Right lobe of liver (tissue), 6 donors: ENCODE measurements at regions not wholly inside any gene's neighbourhood (a gene's known extent, or its start where the extent isn't known, plus 50 kb on each side); places are given as distances from the start of the nearest gene placed in this dataset.

Experiments
- ATAC-seq, 4 donors: fragments of 200-7000 bp; cut with Tn5 transposase; one replicate each; pipeline ENCODE4 v1.9.1; 2020; ENCODE audit warnings: mild to moderate bottlenecking in 4 of 4, moderate library complexity in 4 of 4
- DNase-seq, 3 donors: peaks; one replicate each; pipeline ENCODE4 v3.0.0-alpha.2; 2020
- H3K27ac ChIP-seq, 3 donors: fragments of 200-600 bp; one replicate each; pipeline ENCODE4 v1.8.0; 2022
- H3K27me3 ChIP-seq, 2 donors: fragments of 200-600 bp; one replicate each; pipeline ENCODE4 v1.8.0; 2022
- H3K36me3 ChIP-seq, 4 donors: fragments of 200-600 bp; sonication (generic) in 1 of 4; one replicate each; pipeline versions ENCODE4 v1.5.1 to v1.8.0; 2017 to 2022; ENCODE audit warnings: control low read depth in 1 of 4
- H3K4me1 ChIP-seq, 4 donors: fragments of 200-600 bp; sonication (generic) in 1 of 4; one replicate each; pipeline versions ENCODE4 v1.5.1 to v1.8.0; 2017 to 2022; ENCODE audit warnings: control low read depth in 1 of 4
- H3K4me3 ChIP-seq, 3 donors: fragments of 200-600 bp; one replicate each; pipeline ENCODE4 v1.8.0; 2022
- H3K9me3 ChIP-seq, 4 donors: fragments of 200-600 bp; sonication (generic) in 1 of 4; one replicate each; pipeline versions ENCODE4 v1.5.1 to v1.8.0; 2017 to 2022; ENCODE audit warnings: control low read depth in 1 of 4
- CTCF ChIP-seq, 4 donors: fragments of 200-600 bp in 3 of 4; fragments of 450-650 bp in 1 of 4; IDR thresholded peaks; one replicate each; pipeline versions ENCODE4 v1.5.1 to v1.8.0; 2016 to 2022; ENCODE audit warnings: antibody characterized with exemption in 4 of 4, mild to moderate bottlenecking in 2 of 4
- POLR2A ChIP-seq: fragments of 450-650 bp; IDR thresholded peaks from one replicate; pipeline ENCODE4 v1.6.1; 2017; ENCODE audit warnings: antibody characterized with exemption, mild to moderate bottlenecking
- WGBS: methylation state at CpG from one replicate; pipeline ENCODE4 v1.1.6; 2018; ENCODE audit warnings: low coverage, low lambda C conversion rate; ENCODE audit not compliant: insufficient coverage; ENCODE audit errors: missing lambda C conversion rate; 5-methylcytosine and 5-hydroxymethylcytosine counted together
- intact Hi-C, 2 donors: fragments of 100-400 bp; cut with DNase I; formaldehyde crosslinking; loops; one replicate each; pipeline versions ENCODE4 v1.11.2 to v1.14.1; 2022
- donor health status: DM: no; HTN: yes; CAD: no.
- donor health status: DM: no; HTN: no; CAD: no.
- donor health status: DM: no; HTN: no; CAD: no.
- donor health status: DM: no; HTN: yes; CAD: no.
- donor health status: DM: no; HTN: yes; CAD: no.

GRCh38 chr15:81069909-81070308 lies 64.2 kb upstream of the CFAP161 start:
- no peaks in the 10 kb centered on the region for H3K27me3 ChIP-seq
- no peaks in the 10 kb centered on the region for H3K4me1 ChIP-seq
- H3K27ac ChIP-seq: no peak overlapping the region
- DNase-seq: no peak
- 83% methylated on average over 11 of the region's 11 CpGs for WGBS
- H3K4me3 ChIP-seq: no peak overlapping the region
- no peaks in the 10 kb centered on the region for H3K9me3 ChIP-seq
- no peaks in the 10 kb centered on the region for H3K36me3 ChIP-seq
- TF ChIP-seq CTCF (IDR thresholded peaks at IDR 0.05) (no peak), POLR2A (no peak)
- no peak for ATAC-seq
- intact Hi-C loops: no loop called here

GRCh38 chr15:81071120-81071519 lies 63.0 kb upstream of the CFAP161 start:
- Histone ChIP-seq H3K27me3 (no peaks in the 10 kb centered on the region), H3K27ac (no peak overlapping the region), H3K9me3 (no peaks in the 10 kb centered on the region), H3K36me3 (no peaks in the 10 kb centered on the region), H3K4me1 (no peaks in the 10 kb centered on the region), H3K4me3 (no peak overlapping the region)
- TF ChIP-seq CTCF (IDR thresholded peaks at IDR 0.05) (no peak), POLR2A (no peak)
- 75% methylated on average over 1 of the region's 1 CpG for WGBS
- intact Hi-C loops: no loop called here
- DNase-seq (no peak), ATAC-seq (no peak)

GRCh38 chr15:81071705-81072104 lies 62.4 kb upstream of the CFAP161 start:
- Histone ChIP-seq H3K4me1 (no peaks in the 10 kb centered on the region), H3K27ac (no peak overlapping the region), H3K27me3 (no peaks in the 10 kb centered on the region), H3K9me3 (no peaks in the 10 kb centered on the region), H3K36me3 (no peaks in the 10 kb centered on the region), H3K4me3 (no peak overlapping the region)
- no peak for TF ChIP-seq CTCF (IDR thresholded peaks at IDR 0.05)
- TF ChIP-seq POLR2A: no peak
- 95% methylated on average over 2 of the region's 2 CpGs for WGBS
- intact Hi-C loops: no loop called here
- ATAC-seq (no peak), DNase-seq (no peak)

- no peaks in the 10 kb centered on the region for H3K36me3 ChIP-seq
- H3K4me3 ChIP-seq: no peak overlapping the region
- no peak for TF ChIP-seq CTCF (IDR thresholded peaks at IDR 0.05)
- no peak for TF ChIP-seq POLR2A
- DNase-seq (no peak), ATAC-seq (no peak)
- no peaks in the 10 kb centered on the region for H3K27me3 ChIP-seq
- no peaks in the 10 kb centered on the region for H3K4me1 ChIP-seq
- intact Hi-C loops: no loop called here
- no peaks in the 10 kb centered on the region for H3K9me3 ChIP-seq
- 82% methylated on average over 5 of the region's 5 CpGs for WGBS
- no peak overlapping the region for H3K27ac ChIP-seq
Measured at GRCh38 chr15:81072551-81072950, 61.5 kb upstream of the CFAP161 start.

- no peaks in the 10 kb centered on the region for H3K9me3 ChIP-seq
- no peak overlapping the region for H3K4me3 ChIP-seq
- WGBS: 80% methylated on average over 1 of the region's 1 CpG
- intact Hi-C loops: no loop called here
- H3K27me3 ChIP-seq: no peaks in the 10 kb centered on the region
- no peak for DNase-seq
- no peak for ATAC-seq
- no peak overlapping the region for H3K27ac ChIP-seq
- no peaks in the 10 kb centered on the region for H3K36me3 ChIP-seq
- no peak for TF ChIP-seq CTCF (IDR thresholded peaks at IDR 0.05)
- TF ChIP-seq POLR2A: no peak
- H3K4me1 ChIP-seq: no peaks in the 10 kb centered on the region
Measured at GRCh38 chr15:81073801-81074200, 60.3 kb upstream of the CFAP161 start.
